GM18868 (cell line): ENCODE measurements at regions not wholly inside any gene's neighbourhood (a gene's known extent, or its start where the extent isn't known, plus 50 kb on each side); places are given as distances from the start of the nearest gene placed in this dataset.

Experiments
- ATAC-seq: cut with Tn5 transposase; IDR thresholded peaks from one replicate; pipeline ENCODE4 v1.9.1; 2021; ENCODE audit warnings: mild to moderate bottlenecking, moderate library complexity; ENCODE audit not compliant: unreplicated experiment

GRCh38 chr1:55848906-55849305 lies 633.7 kb upstream of the USP24 start:
- ATAC-seq, result no peak

- ATAC-seq, result no peak
These were observed 630.9 kb upstream of the USP24 start for GRCh38 chr1:55846051-55846450.

GRCh38 chr1:55844322-55844721 lies 629.2 kb upstream of the USP24 start:
- ATAC-seq, result no peak

GRCh38 chr1:55839626-55840025 lies 624.5 kb upstream of the USP24 start:
- no peak for ATAC-seq

GRCh38 chr1:55839221-55839620 lies 624.1 kb upstream of the USP24 start:
- ATAC-seq, result no peak

- no peak for ATAC-seq
These were observed 620.9 kb upstream of the USP24 start for GRCh38 chr1:55836086-55836485.

GRCh38 chr1:55833529-55834091 lies 618.4 kb upstream of the USP24 start:
- no peak for ATAC-seq

GRCh38 chr1:55831759-55832158 lies 616.6 kb upstream of the USP24 start:
- no peak for ATAC-seq

- ATAC-seq, result no peak
These were observed 612.9 kb upstream of the USP24 start for GRCh38 chr1:55828044-55828443.

- ATAC-seq, result no peak
These were observed 612.2 kb upstream of the USP24 start for GRCh38 chr1:55827350-55827749.

- ATAC-seq, result no peak
These were observed 611.4 kb upstream of the USP24 start for GRCh38 chr1:55826381-55827080.

GRCh38 chr1:55825461-55825860 lies 610.3 kb upstream of the USP24 start:
- ATAC-seq, result no peak

GRCh38 chr1:55824251-55824640 lies 609.1 kb upstream of the USP24 start:
- ATAC-seq, result no peak

GRCh38 chr1:55823541-55824250 lies 608.5 kb upstream of the USP24 start:
- no peak for ATAC-seq

GRCh38 chr1:55822891-55823290 lies 607.7 kb upstream of the USP24 start:
- no peak for ATAC-seq

GRCh38 chr1:55821234-55821633 lies 606.1 kb upstream of the USP24 start:
- ATAC-seq, result no peak

- ATAC-seq, result no peak
These were observed 605.3 kb upstream of the USP24 start for GRCh38 chr1:55820501-55820900.

GRCh38 chr1:55819011-55819410 lies 603.8 kb upstream of the USP24 start:
- no peak for ATAC-seq

GRCh38 chr1:55816456-55817426 lies 601.6 kb upstream of the USP24 start:
- ATAC-seq, result no peak

- ATAC-seq, result no peak
These were observed 600.7 kb upstream of the USP24 start for GRCh38 chr1:55815745-55816455.
